NOMO-1 (cell line): ENCODE measurements at regions not wholly inside any gene's neighbourhood (a gene's known extent, or its start where the extent isn't known, plus 50 kb on each side); places are given as distances from the start of the nearest gene placed in this dataset.

Experiments used
- DNase-seq, 2 experiments: peaks; one replicate each; lab custom pipeline; 2025; ENCODE audit not compliant: unreplicated experiment in 2 of 2; lab: John Stamatoyannopoulos, UW

- no peak for DNase-seq
These were observed 301.2 kb downstream of the SP3 start for GRCh38 chr2:173663835-173664512.

GRCh38 chr2:173664513-173664910 is 300.7 kb downstream of the SP3 start:
- no peak for DNase-seq

GRCh38 chr2:173666171-173666888 is 298.8 kb downstream of the SP3 start:
- no peak for DNase-seq

GRCh38 chr2:173667014-173667413 is 298.2 kb downstream of the SP3 start:
- DNase-seq = no peak

- DNase-seq = no peak
These were observed 297.8 kb downstream of the SP3 start for GRCh38 chr2:173667415-173667814.

GRCh38 chr2:173669271-173669853 is 295.8 kb downstream of the SP3 start:
- no peak for DNase-seq

- no peak for DNase-seq
These were observed 295.3 kb downstream of the SP3 start for GRCh38 chr2:173669888-173670287.

GRCh38 chr2:173672573-173673340 is 292.4 kb downstream of the SP3 start:
- no peak for DNase-seq

- no peak for DNase-seq
These were observed 291.5 kb downstream of the SP3 start for GRCh38 chr2:173673640-173674039.

- no peak for DNase-seq
These were observed 288.5 kb downstream of the SP3 start for GRCh38 chr2:173676647-173677046.

- DNase-seq = no peak
These were observed 287.0 kb downstream of the SP3 start for GRCh38 chr2:173678186-173678585.

- DNase-seq = no peak
These were observed 284.6 kb downstream of the SP3 start for GRCh38 chr2:173680574-173680973.

GRCh38 chr2:173681881-173682650 is 283.1 kb downstream of the SP3 start:
- no peak for DNase-seq

GRCh38 chr2:173684896-173685459 is 280.2 kb downstream of the SP3 start:
- DNase-seq = no peak

- DNase-seq = no peak
These were observed 274.8 kb downstream of the SP3 start for GRCh38 chr2:173690349-173690748.

- no peak for DNase-seq
These were observed 273.1 kb downstream of the SP3 start for GRCh38 chr2:173692068-173692467.

- no peak for DNase-seq
These were observed 272.1 kb downstream of the SP3 start for GRCh38 chr2:173693044-173693589.

- DNase-seq = no peak
These were observed 268.9 kb downstream of the SP3 start for GRCh38 chr2:173696274-173696673.

GRCh38 chr2:173697929-173698328 is 267.2 kb downstream of the SP3 start:
- DNase-seq = no peak

- no peak for DNase-seq
These were observed 259.5 kb downstream of the SP3 start for GRCh38 chr2:173705656-173706055.
